ENCODE measurements at regions not wholly inside any gene's neighbourhood (a gene's known extent, or its start where the extent isn't known, plus 50 kb on each side); places are given as distances from the start of the nearest gene placed in this dataset.

DNA sequence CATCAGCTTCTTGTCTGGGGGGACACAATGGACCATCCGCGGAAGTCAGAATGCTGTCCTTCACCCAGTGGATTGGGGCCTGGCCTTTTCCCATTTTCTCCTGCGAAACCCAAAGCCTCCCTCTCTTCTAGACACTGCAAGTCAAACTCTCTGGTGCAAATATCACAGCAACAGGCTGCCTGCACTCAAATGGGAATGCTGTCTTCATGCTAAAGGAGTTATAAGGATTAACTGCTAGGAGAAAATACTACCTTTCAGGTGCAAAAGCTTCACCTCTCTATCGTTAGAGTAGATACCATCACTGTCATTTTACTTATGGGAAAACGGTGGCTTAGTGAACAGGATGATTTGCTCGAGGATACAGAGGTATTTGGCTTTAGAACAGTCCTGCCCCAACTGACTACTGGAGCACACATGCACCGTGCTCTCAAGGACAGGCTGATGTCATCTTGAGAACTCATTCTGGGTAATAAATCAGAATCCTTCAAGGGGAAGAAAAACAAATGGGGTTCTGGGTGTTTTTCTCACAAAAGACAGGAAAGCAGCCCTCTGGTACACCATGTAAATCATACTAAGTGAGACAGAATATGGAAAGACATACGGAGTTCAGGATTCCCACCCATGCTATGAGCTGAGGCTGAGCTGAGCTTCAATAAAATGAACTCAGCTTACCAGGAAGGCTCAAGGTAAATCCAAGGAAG is 100.9 kb downstream of the SAMD9 start:
- Histone ChIP-seq H3K9me3 (no peaks in the 10 kb centered on the region), H3K27me3 (no peaks in the 10 kb centered on the region), H3K36me3 (no peaks in the 10 kb centered on the region), H3K4me3 (no peak overlapping the region), H3K4me1 (peaks cover 0 to 8% of the 10 kb centered on the region in 2 donors), H3K27ac (no peak overlapping the region)
- TF ChIP-seq, protein P1, sequence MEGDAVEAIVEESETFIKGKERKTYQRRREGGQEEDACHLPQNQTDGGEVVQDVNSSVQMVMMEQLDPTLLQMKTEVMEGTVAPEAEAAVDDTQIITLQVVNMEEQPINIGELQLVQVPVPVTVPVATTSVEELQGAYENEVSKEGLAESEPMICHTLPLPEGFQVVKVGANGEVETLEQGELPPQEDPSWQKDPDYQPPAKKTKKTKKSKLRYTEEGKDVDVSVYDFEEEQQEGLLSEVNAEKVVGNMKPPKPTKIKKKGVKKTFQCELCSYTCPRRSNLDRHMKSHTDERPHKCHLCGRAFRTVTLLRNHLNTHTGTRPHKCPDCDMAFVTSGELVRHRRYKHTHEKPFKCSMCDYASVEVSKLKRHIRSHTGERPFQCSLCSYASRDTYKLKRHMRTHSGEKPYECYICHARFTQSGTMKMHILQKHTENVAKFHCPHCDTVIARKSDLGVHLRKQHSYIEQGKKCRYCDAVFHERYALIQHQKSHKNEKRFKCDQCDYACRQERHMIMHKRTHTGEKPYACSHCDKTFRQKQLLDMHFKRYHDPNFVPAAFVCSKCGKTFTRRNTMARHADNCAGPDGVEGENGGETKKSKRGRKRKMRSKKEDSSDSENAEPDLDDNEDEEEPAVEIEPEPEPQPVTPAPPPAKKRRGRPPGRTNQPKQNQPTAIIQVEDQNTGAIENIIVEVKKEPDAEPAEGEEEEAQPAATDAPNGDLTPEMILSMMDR (IDR thresholded peaks at IDR 0.05) = no peak
- no peak for DNase-seq
- intact Hi-C loops (cut with DNase I) = no loop called here
- ATAC-seq = no peak

DNA sequence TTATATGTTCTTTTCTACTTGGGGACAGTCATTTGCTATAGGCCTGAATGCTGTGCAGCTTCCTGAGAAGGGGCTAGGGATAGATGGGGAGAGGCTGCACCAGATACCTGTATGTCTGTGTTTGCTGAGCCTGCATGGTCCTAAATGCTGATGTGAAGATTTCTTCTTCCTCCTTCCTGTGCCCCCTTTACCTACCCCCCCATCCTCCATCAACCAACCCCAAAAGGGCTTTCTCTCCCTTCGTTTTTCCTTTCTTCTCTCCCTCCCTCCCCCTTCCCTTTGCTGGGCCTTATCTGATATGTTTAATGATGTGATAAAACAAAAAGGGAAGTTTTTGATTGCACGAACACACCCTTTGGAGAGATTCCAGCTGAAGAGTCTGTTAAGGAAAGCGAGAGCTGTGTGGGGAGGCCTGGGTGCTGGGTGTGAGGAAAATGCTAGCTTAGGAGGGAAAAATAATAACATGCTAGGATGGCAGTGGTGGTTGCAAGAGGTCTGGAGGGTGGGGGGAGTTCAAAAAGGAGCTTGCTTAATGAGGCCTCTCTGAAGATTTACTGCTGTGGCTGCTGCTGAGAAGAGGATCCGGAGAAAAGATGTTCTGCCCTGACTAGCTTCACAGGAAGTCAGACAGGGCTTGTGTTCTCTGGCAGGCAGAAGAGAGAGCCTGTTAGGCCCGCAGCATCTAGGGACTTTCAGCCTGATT is 101.8 kb downstream of the SAMD9 start:
- TF ChIP-seq, protein P1 (IDR thresholded peaks at IDR 0.05) = no peak
- no peak overlapping the region for H3K27ac ChIP-seq
- H3K27me3 ChIP-seq = no peaks in the 10 kb centered on the region
- no peaks in the 10 kb centered on the region for H3K36me3 ChIP-seq
- no peaks in the 10 kb centered on the region for H3K9me3 ChIP-seq
- H3K4me1 ChIP-seq = peaks cover 0 to 8% of the 10 kb centered on the region in 2 donors
- H3K4me3 ChIP-seq = no peak overlapping the region
- intact Hi-C loops (cut with DNase I) = no loop called here
- ATAC-seq (peak; percentile 17), DNase-seq (peak in 2 of 4 donors; percentile 53 to 68)

DNA sequence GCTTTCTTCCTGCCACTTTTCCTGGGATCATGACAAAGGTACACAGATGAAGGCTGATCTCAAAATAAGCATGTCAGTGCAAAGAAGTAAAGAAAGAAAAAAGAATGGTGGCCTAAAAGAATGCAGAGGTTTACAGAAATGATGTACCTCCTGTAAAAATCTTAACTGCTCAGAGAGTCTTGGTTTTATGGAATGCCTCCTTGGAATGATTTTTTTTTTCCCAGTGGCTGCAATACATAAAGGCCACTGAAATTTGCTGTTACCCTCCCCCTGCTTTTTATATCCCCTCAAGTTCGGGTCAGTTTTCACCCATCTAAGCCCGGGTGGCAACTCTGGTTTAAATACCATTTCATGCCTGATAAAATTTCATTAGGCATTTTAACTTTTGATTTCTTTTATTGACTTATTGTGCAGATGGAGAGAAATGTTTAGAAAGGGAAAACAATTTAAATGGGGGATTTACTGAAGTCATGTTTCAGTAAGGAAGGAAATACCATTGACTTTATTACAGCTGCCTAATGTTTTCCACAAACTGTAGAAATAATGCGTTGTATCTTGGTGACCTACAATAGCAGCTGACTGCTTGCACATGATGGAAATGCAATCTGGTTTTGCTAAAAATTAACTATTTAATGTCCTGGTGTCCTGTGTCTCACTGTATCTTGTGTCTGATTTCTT is 102.5 kb downstream of the SAMD9 start:
- TF ChIP-seq, protein P1 (IDR thresholded peaks at IDR 0.05) = no peak
- Histone ChIP-seq H3K4me3 (no peak overlapping the region), H3K27ac (no peak overlapping the region), H3K27me3 (no peaks in the 10 kb centered on the region), H3K4me1 (peaks cover 0 to 8% of the 10 kb centered on the region in 2 donors), H3K36me3 (no peaks in the 10 kb centered on the region), H3K9me3 (no peaks in the 10 kb centered on the region)
- intact Hi-C loops (cut with DNase I) = no loop called here
- ATAC-seq (peak; percentile 40), DNase-seq (peak in 2 of 4 donors; percentile 60 to 73)

DNA sequence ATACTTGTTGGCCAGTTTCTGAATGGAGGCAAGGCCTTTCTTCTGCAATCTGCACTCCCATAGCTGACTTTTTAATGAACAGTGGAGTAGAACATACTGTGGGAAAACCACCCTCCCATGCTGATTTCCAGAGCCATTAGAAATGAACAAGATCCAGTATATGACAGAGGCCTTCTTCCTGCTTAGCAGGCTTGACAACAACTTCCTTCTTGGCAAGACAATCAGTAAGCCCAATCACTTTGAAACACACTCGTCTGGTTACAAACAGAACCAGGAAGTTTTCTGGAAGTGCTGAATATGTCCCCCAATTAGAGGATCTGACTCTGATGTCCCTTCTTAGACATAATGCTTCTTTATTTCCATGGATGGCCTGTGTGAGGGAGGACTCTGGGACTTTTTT is 103.4 kb downstream of the SAMD9 start:
- H3K27ac ChIP-seq = no peak overlapping the region
- TF ChIP-seq, protein P1 (IDR thresholded peaks at IDR 0.05) = no peak
- no peak overlapping the region for H3K4me3 ChIP-seq
- H3K4me1 ChIP-seq = peaks cover 0 to 8% of the 10 kb centered on the region in 2 donors
- DNase-seq (no peak), ATAC-seq (no peak)
- no peaks in the 10 kb centered on the region for H3K27me3 ChIP-seq
- H3K36me3 ChIP-seq = no peaks in the 10 kb centered on the region
- intact Hi-C loops (cut with DNase I) = no loop called here
- H3K9me3 ChIP-seq = no peaks in the 10 kb centered on the region
